BE2C (cell line): ENCODE measurements at regions not wholly inside any gene's neighbourhood (a gene's known extent, or its start where the extent isn't known, plus 50 kb on each side); places are given as distances from the start of the nearest gene placed in this dataset.

Source experiments
- DNase-seq: peaks from one replicate; pipeline ENCODE4 v3.0.0-alpha.2; 2020
- H3K27me3 ChIP-seq: fragments of 250-450 bp; sonication (Bioruptor Pico); 2 replicates; pipeline ENCODE4 v1.5.1; 2020; ENCODE audit warnings: mild to moderate bottlenecking
- H3K36me3 ChIP-seq: fragments of 250-450 bp; sonication (Bioruptor Pico); 2 replicates; pipeline ENCODE4 v1.5.1; 2020; ENCODE audit warnings: mild to moderate bottlenecking
- H3K4me1 ChIP-seq: fragments of 250-450 bp; sonication (Bioruptor Pico); 2 replicates; pipeline ENCODE4 v1.5.1; 2020
- H3K4me3 ChIP-seq: 2 replicates; pipeline ENCODE4 v1.5.1; 2011; ENCODE audit warnings: low read depth, low read length
- H3K9me3 ChIP-seq: fragments of 250-450 bp; sonication (Bioruptor Pico); 2 replicates; pipeline ENCODE4 v1.5.1; 2020
- CTCF ChIP-seq: IDR thresholded peaks from 2 replicates; pipeline ENCODE4 v1.5.1; 2012; ENCODE audit warnings: mild to moderate bottlenecking, low read depth, low read length

GRCh38 chr14:84375235-84375634 lies 1154.7 kb upstream of the FLRT2 start:
- no peak for DNase-seq
- Histone ChIP-seq H3K9me3 (no peaks in the 10 kb centered on the region), H3K36me3 (no peaks in the 10 kb centered on the region), H3K4me1 (no peaks in the 10 kb centered on the region), H3K4me3 (no peak overlapping the region), H3K27me3 (no peaks in the 10 kb centered on the region)
- TF ChIP-seq CTCF, result no peak

- no peaks in the 10 kb centered on the region for H3K27me3 ChIP-seq
- no peak for TF ChIP-seq CTCF
- no peaks in the 10 kb centered on the region for H3K9me3 ChIP-seq
- no peak overlapping the region for H3K4me3 ChIP-seq
- DNase-seq, result no peak
- H3K4me1 ChIP-seq, result no peaks in the 10 kb centered on the region
- no peaks in the 10 kb centered on the region for H3K36me3 ChIP-seq
These were observed 1139.9 kb upstream of the FLRT2 start for GRCh38 chr14:84390010-84390409.

- H3K27me3 ChIP-seq, result no peaks in the 10 kb centered on the region
- TF ChIP-seq CTCF, result no peak
- H3K36me3 ChIP-seq, result no peaks in the 10 kb centered on the region
- no peak overlapping the region for H3K4me3 ChIP-seq
- DNase-seq, result no peak
- H3K4me1 ChIP-seq, result no peaks in the 10 kb centered on the region
- H3K9me3 ChIP-seq, result no peaks in the 10 kb centered on the region; the same call in 1 of the 2 replicates
These were observed 1132.3 kb upstream of the FLRT2 start for GRCh38 chr14:84397631-84398030.

- no peaks in the 10 kb centered on the region for H3K4me1 ChIP-seq
- no peaks in the 10 kb centered on the region for H3K36me3 ChIP-seq
- no peak for DNase-seq
- H3K4me3 ChIP-seq, result no peak overlapping the region
- no peak for TF ChIP-seq CTCF
- no peaks in the 10 kb centered on the region for H3K27me3 ChIP-seq
- no peaks in the 10 kb centered on the region; the same call in 1 of the 2 replicates for H3K9me3 ChIP-seq
These were observed 1130.5 kb upstream of the FLRT2 start for GRCh38 chr14:84399296-84399910.

GRCh38 chr14:84401631-84402030 lies 1128.3 kb upstream of the FLRT2 start:
- Histone ChIP-seq H3K4me3 (no peak overlapping the region), H3K9me3 (no peaks in the 10 kb centered on the region; the same call in 1 of the 2 replicates), H3K27me3 (no peaks in the 10 kb centered on the region), H3K36me3 (no peaks in the 10 kb centered on the region), H3K4me1 (no peaks in the 10 kb centered on the region)
- no peak for TF ChIP-seq CTCF
- DNase-seq, result no peak

- Histone ChIP-seq H3K4me1 (no peaks in the 10 kb centered on the region), H3K9me3 (no peaks in the 10 kb centered on the region; the same call in 1 of the 2 replicates), H3K36me3 (no peaks in the 10 kb centered on the region), H3K4me3 (no peak overlapping the region), H3K27me3 (no peaks in the 10 kb centered on the region)
- DNase-seq, result no peak
- TF ChIP-seq CTCF, result no peak
These were observed 1126.4 kb upstream of the FLRT2 start for GRCh38 chr14:84403585-84403984.
